ENCODE measurements at regions not wholly inside any gene's neighbourhood (a gene's known extent, or its start where the extent isn't known, plus 50 kb on each side); places are given as distances from the start of the nearest gene placed in this dataset.

- H3K79me2 ChIP-seq (ENCODE audit: low read length) = no peaks in the 10 kb centered on the region
- TF ChIP-seq CTCF (IDR thresholded peaks at IDR 0.05; ENCODE audit: low read length) (no peak), EZH2 (optimal IDR thresholded peaks at IDR 0.05; ENCODE audit: low read depth, low read length) (no peak), EZH2phosphoT487 (IDR thresholded peaks at IDR 0.05; ENCODE audit: low read length) (no peak)
Measured at GRCh38 chr15:39330061-39330460, 250.8 kb upstream of the THBS1 start.

GRCh38 chr15:39331584-39331983 is 249.3 kb upstream of the THBS1 start:
- Histone ChIP-seq H3K36me3 (replicated peaks; ENCODE audit: insufficient read depth, low read length) (no peaks in the 10 kb centered on the region), H3K4me1 (ENCODE audit: low read length) (no peaks in the 10 kb centered on the region), H3K9me3 (replicated peaks; ENCODE audit: insufficient read depth, low read length) (no peaks in the 10 kb centered on the region), H3F3A (ENCODE audit: insufficient read depth, low read length) (no peaks in the 10 kb centered on the region), H2AFZ (ENCODE audit: low read length) (no peak overlapping the region), H3K27ac (ENCODE audit: low read length) (no peak overlapping the region), H3K27me3 (replicated peaks; ENCODE audit: insufficient read depth, low read length) (no peaks in the 10 kb centered on the region), H3K79me2 (ENCODE audit: low read length) (no peaks in the 10 kb centered on the region), H3K4me3 (ENCODE audit: low read length) (no peak overlapping the region), H3K9me2 (replicated peaks; ENCODE audit: insufficient read depth, low read length) (no peaks in the 10 kb centered on the region), H3K9ac (ENCODE audit: low read length) (no peak overlapping the region), H4K20me1 (ENCODE audit: insufficient read depth, low read length) (no peaks in the 10 kb centered on the region), H3K4me2 (ENCODE audit: low read depth, low read length) (no peak overlapping the region)
- no peak for TF ChIP-seq EZH2phosphoT487 (IDR thresholded peaks at IDR 0.05; ENCODE audit: low read length)
- no peak for TF ChIP-seq CTCF (IDR thresholded peaks at IDR 0.05; ENCODE audit: low read length)
- no peak for TF ChIP-seq EZH2 (optimal IDR thresholded peaks at IDR 0.05; ENCODE audit: low read depth, low read length)
- DNase-seq = no peak

More at GRCh38 chr15:39330061-39330460, 250.8 kb upstream of the THBS1 start:
- Histone ChIP-seq H3K4me1 (ENCODE audit: low read length) (no peaks in the 10 kb centered on the region), H4K20me1 (ENCODE audit: insufficient read depth, low read length) (no peaks in the 10 kb centered on the region), H3K27ac (ENCODE audit: low read length) (no peak overlapping the region), H3K9me2 (replicated peaks; ENCODE audit: insufficient read depth, low read length) (no peaks in the 10 kb centered on the region), H3K36me3 (replicated peaks; ENCODE audit: insufficient read depth, low read length) (no peaks in the 10 kb centered on the region), H3K9me3 (replicated peaks; ENCODE audit: insufficient read depth, low read length) (no peaks in the 10 kb centered on the region), H3K4me2 (ENCODE audit: low read depth, low read length) (no peak overlapping the region), H3K4me3 (ENCODE audit: low read length) (no peak overlapping the region), H2AFZ (ENCODE audit: low read length) (no peak overlapping the region), H3K9ac (ENCODE audit: low read length) (no peak overlapping the region), H3K27me3 (replicated peaks; ENCODE audit: insufficient read depth, low read length) (no peaks in the 10 kb centered on the region), H3F3A (ENCODE audit: insufficient read depth, low read length) (no peaks in the 10 kb centered on the region)
- no peak for DNase-seq

- Histone ChIP-seq H3K4me2 (ENCODE audit: low read depth, low read length) (no peak overlapping the region), H3F3A (ENCODE audit: insufficient read depth, low read length) (no peaks in the 10 kb centered on the region), H3K79me2 (ENCODE audit: low read length) (no peaks in the 10 kb centered on the region), H3K9ac (ENCODE audit: low read length) (no peak overlapping the region), H3K27me3 (replicated peaks; ENCODE audit: insufficient read depth, low read length) (no peaks in the 10 kb centered on the region), H3K36me3 (replicated peaks; ENCODE audit: insufficient read depth, low read length) (no peaks in the 10 kb centered on the region), H2AFZ (ENCODE audit: low read length) (no peak overlapping the region), H3K9me3 (replicated peaks; ENCODE audit: insufficient read depth, low read length) (no peaks in the 10 kb centered on the region), H4K20me1 (ENCODE audit: insufficient read depth, low read length) (no peaks in the 10 kb centered on the region), H3K4me1 (ENCODE audit: low read length) (no peaks in the 10 kb centered on the region), H3K4me3 (ENCODE audit: low read length) (no peak overlapping the region), H3K27ac (ENCODE audit: low read length) (no peak overlapping the region), H3K9me2 (replicated peaks; ENCODE audit: insufficient read depth, low read length) (no peaks in the 10 kb centered on the region)
- DNase-seq = no peak
- TF ChIP-seq EZH2 (optimal IDR thresholded peaks at IDR 0.05; ENCODE audit: low read depth, low read length) = no peak
- no peak for TF ChIP-seq CTCF (IDR thresholded peaks at IDR 0.05; ENCODE audit: low read length)
- TF ChIP-seq EZH2phosphoT487 (IDR thresholded peaks at IDR 0.05; ENCODE audit: low read length) = no peak
Measured at GRCh38 chr15:39332846-39333245, 248.0 kb upstream of the THBS1 start.

All from MM.1S (cell line).